NCI-H2107 (cell line): ENCODE measurements at regions not wholly inside any gene's neighbourhood (a gene's known extent, or its start where the extent isn't known, plus 50 kb on each side); places are given as distances from the start of the nearest gene placed in this dataset.
"Not testable (repeated sequence)": the region's sequence is repeated elsewhere in the genome, so short reads cannot be mapped to it uniquely, and the experiment has no call there.

ENCODE experiments used
- DNase-seq: peaks from one replicate; lab custom pipeline; 2025; lab: John Stamatoyannopoulos, UW

DNA sequence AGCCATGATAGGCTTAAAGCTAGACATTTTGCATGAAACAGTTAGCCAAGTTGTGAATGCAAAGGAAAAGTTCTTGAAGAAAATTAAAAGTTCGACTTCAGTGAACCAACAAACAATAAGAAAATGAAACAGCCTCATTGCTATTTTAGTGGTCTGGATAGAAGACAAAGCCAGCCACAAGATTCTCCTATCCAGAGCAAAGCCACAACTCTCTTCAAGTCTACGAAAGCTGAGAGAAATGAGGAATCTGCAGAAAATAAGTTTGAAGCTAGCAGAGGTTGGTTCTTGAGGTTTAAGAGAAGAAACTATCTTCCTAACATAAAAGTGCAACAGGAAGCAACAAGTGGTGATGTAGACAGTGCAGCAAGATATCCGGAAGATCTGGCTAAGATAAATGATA lies 271.4 kb upstream of the GRM3 start:
- DNase-seq = no peak

DNA sequence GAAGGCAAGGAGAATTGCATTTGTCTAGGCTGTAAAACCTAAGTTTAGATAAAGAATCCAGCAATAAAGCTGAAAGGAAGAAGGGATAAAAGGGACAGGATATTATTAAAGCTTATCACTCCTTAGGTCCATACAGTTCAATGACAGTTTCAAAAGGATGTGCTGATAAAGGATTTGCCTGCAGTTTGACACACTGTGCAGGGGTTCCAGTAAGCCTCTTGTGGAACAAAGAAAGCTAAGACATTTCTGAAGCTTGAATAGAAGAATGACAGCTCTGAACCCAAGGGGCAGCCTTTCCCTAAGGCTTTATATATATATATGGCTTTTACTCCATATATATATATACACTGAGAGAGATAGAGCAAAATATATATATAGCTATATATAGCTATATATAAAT lies 276.8 kb upstream of the GRM3 start:
- DNase-seq = no peak

DNA sequence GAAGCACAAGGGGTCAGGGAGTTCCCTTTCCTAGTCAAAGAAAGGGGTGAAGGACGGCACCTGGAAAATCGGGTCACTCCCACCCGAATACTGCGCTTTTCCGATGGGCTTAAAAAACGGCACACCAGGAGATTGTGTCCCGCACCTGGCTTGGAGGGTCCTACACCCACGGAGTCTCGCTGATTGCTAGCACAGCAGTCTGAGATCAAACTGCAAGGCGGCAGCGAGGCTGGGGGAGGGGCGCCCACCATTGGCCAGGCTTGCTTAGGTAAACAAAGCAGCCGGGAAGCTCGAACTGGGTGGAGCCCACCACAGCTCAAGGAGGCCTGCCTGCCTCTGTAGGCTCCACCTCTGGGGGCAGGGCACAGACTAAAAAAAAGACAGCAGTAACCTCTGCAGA lies 303.3 kb upstream of the GRM3 start:
- not testable (repeated sequence) for DNase-seq

DNA sequence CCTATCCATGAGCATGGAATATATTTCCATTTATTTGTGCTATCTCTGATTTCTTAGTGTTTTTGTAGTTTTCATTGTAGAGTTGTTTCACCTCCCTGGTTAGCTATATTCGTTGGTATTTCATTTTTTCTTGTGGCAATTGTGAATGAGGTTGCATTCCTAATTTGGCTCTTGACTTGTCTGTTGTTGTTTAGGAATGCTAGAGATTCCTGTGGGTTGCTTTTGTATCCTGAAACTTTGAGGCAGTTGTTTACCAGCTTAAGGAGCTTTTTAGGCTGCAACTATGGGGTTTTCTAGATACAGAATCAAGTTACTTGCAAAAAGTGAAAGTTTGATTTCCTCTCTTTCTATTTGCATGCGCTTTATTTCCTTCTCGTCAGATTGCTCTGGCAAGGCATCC lies 304.7 kb upstream of the GRM3 start:
- no peak for DNase-seq

DNA sequence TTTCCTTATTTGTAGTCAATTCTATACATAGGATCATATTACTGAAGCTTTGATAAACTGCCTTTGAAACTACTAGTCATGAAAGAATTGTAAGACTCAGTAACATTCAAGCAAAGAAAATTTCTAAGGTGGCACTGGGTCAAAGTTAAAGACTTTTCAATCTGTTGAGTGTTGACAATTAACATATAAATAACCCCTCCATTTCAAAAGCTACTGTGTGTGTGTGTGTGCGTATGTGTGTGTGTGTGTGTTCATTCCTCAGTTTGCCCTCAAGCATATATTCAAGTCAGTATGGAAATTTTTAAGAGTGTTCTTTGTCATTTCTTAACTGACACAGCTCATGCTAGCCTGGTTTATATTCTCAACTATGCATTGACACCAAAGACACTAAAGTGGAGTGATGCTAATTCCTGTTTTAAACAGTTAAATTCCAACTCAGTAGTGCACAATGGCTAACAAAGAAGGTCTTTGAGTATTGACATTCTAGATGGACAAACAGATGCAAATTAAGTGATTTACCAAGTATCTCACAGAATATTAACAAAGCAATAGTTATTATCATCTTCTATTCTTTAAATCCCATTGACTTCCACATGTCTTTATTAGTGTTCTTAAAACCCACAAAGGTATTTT lies 314.8 kb upstream of the GRM3 start:
- no peak for DNase-seq

DNA sequence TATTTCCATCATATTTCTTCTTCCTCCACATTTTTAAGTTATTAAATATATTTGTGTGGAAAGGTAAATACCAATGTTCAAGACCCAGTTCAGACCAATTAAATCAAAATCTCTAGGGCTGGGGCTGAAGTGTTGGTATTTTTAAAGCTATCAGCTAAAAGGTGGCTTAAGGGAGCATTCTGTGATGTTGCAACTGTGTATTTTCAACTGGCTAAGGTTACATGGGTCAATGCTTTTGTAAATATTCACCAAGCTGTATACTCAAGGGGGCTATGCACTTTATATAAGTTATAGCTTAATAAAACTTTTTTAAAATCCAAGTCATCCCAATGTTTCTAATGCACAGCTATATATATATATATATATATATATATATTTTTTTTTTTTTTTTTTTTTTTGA lies 316.9 kb upstream of the GRM3 start:
- DNase-seq = no peak

DNA sequence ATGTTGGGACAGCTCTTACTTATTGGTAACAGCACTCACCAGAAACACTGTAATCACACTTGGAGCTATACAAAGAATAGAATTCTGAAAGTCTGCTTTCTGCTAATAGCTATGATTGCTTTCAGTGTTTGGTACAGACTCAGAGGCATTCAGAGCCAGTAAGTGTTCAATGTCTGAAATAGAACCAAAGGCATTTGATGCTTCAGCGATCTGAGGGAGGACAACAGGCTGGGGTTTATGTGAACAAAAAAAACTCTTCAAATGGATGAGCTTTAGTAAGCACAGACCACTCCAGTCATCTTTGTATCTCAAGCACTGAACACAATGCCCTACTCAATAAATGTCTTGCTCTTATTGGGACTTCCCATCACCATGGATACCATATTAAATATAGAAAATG lies 322.8 kb upstream of the GRM3 start:
- no peak for DNase-seq

DNA sequence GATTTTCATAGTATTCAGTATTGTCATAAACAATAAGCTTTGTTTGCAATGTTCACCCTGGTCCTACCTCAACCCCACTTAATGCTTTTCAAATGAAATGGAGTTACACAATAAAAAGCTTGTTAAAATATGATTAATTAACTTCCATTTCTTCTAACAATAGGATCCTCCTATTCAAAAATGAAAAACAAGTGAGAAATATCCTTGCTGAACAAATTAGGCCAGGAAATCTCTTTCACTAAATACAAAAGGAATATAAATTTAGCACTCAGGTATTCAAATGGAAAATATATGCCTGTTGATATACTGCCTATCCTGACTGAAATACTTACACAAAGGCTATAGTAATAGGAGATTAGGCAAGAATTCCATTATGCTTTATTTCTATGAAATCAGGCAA lies 323.4 kb upstream of the GRM3 start:
- no peak for DNase-seq

DNA sequence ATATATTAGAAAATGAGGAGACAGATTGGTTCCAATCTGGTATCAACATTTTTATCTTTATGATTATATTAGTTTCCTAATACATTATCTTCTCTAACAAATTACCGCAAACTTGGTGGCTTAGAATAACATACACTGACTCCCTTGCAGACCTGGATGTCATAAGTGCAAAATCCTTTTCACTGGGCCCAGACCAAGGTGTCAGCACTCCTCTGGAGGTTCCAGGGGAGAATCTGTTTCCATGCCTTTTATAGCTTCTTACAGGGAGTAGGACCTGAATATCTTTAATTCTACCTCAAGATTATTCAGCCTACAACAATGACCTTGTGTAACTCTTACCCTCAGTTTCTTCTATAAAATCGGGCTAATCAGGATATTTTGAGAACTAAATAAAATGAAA lies 329.9 kb upstream of the GRM3 start:
- DNase-seq = no peak

DNA sequence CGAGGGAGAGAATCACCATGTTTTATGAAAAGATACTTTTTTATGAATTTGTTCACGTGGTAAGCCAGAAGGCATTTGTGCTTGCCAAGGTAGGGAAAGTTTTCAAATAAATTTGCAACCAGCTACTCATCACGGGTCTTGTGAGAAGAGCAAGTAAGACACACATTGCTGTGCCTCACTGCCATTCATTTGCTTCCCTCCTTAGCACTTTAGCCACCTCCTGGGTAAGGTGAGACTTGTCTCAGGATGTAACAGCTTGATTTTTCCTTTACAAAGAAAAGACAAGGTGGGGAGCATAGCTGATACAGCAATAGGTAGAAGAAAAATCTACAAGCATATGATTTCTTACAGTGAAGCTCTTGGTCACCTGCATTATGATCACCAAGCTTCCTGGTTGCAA lies 342.4 kb upstream of the GRM3 start:
- no peak for DNase-seq

DNA sequence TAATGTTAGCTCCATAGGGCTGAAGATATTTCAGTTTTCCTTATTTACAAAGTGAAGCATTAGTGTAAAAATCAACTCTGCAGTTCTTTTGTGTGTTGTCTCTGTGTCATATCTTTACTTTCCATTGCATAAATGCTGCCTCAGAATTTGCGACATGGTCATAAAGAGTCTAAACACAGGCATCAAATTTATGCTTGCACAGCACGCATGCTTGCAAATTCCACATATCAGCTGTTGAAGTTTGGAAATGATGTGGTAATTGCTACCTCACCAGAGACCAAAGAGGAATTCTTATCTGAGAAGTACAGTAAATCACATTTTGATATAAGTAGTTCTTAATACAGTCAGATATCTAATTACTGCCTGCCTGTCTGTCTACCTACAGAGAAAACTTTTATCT lies 348.2 kb upstream of the GRM3 start:
- DNase-seq = no peak

DNA sequence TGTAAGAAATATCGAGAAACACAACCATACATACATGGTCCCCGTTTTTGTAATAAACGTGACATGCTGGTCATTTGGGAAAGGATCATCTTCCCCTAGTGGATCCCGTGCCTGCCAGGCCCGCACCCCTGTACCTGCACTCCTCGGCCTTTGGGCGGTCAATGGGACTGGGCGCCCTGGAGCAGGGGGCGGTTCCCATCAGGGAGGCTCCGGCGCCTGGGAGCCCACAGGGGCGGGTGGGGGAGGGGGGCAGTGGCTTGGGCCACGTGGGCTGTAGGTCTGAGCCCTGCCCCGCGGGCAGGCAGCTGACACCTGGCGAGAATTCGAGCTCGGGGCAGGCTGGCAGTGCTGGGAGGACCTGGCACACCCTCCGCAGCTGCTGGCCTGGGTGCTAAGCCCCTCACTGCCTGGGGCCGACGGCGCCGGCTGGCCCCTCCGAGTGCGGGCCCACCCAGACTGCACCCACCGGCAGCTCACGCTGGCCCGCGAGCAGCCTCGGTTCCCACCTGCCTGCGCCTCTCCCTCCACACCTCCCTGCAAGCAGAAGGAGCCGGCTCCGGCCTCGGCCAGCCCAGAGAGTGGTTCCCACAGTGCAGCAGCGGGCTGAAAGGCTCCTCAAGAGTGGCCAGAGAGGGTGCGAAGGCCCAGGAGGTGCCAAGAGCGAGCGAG lies 361.6 kb upstream of the GRM3 start:
- DNase-seq = no peak

DNA sequence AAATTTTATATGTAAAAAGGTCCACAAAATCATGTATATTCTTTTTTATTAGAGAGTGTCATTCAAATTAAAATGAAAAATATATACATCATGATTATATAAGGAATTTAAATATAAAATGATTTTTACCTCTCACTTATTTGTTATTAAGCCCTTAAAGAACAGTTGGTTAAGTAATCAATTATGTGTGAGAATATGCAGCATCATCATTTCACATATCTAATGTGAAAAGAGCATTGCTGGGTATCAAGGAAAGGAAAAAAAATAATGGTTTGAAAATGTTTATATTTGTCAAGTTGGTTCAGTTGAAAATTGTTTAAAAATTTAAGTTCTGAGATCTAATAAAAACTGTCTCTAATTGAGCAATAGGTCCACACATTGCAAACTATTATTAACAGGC lies 363.6 kb upstream of the GRM3 start:
- DNase-seq = no peak

DNA sequence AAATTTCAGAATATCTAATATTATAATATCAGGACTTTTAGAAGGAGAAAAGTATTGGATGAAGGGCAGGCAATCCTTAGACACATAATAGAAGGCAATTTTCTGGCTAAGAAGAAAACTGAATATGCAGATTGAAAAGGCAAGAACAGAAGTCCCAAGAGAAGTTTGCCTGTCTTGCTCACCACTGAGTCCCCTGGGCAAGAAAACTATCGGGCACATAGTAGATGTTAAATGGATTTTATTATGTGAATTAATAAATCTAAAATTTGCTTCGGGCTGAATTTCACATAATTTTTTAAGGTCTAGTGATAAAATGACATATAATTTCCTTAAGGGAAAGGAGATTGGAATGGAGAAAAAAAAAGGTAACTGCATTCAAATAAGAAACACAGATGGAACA lies 380.9 kb upstream of the GRM3 start:
- DNase-seq = no peak

DNA sequence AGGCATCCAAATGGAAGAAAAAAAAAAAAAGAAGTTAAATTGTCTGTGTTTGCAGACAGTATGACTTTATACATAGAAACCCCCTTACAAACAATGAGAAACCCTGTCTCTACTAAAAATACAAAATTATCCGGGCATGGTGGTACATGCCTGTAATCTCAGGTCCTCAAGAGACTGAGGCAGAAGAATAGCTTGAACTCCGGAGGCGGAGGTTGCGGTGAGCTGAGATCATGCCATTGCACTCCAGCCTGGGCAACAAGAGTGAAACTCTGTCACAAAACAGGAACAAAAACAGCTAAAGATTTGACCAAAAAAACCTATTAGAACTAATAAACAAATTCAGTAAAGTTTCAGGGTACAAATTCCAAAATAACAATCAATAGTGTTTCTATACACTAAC lies 385.8 kb upstream of the GRM3 start:
- no peak for DNase-seq

DNA sequence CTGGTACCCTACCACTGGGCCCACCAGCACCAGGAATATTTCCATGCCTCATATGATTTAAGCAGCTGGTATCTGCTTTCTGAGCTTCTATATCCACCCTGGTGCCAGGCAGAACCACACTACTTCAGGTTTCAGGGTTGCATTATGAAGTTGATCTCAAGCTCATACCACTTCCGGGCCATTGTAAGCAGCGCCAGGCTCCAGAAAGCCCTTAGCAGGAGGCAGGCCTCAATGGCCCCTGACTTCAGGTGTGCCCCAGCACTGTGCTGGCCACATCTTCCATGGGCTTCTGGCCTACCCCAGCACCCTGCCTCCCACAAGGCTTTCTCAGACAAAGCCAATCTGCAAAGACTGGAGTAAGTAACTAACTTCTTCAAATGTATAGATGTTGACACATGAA lies 391.3 kb upstream of the GRM3 start:
- no peak for DNase-seq

DNA sequence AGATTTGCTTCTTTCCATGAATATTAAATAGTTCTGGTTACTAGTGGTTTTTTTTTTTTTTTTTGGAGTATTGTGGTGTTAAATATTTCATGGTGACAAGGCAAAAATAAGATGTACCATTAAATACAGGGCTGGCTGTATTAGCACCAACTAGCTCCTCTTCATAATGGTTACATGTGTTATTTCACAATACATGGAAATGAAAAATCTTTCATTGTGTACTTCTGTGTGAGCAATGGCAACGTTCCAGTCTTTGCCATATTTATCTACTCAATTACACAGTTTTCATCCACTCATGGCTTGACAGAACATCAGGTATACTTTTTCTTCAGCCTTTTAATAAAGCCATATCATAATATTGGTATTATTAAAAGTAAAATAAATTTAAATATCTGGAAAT lies 394.7 kb upstream of the GRM3 start:
- no peak for DNase-seq

DNA sequence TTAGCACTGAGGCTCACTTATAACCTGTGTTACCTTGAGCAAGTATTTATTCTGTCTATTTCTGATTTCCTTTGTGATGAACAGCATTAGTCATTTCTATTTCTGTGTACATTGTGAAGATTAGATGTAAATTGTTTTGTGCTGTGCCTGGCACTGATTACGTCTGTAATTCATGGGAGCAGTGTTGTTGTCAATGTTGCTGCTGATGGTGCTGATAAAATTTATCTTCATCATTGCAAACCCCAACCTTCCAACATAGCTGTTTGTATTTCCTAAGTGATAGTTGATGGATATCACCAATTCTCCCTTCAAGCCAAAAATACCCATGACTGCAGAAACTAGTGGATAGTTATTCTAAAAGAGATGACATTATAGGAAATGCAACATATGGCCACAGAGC lies 400.5 kb upstream of the GRM3 start:
- no peak for DNase-seq

DNA sequence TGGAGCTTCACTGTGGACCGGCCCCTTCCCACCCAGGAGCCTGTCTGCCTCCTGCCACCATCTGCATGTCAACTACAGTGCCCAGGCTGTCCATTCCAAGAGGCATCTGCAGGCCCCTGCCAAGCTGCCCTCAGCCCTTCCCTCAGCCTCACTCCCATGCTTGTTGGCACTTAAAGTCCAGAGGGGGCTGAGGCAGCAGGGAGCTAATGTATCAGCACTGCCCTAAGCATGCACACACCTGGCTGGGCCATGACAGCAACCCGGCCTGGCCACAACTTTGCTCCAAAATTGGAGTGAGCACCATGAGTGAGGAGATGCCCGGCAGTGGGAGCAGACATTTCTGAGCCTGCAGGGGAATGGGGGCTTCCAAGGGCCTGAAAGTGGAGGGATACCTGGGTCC lies 417.5 kb upstream of the GRM3 start:
- no peak for DNase-seq

DNA sequence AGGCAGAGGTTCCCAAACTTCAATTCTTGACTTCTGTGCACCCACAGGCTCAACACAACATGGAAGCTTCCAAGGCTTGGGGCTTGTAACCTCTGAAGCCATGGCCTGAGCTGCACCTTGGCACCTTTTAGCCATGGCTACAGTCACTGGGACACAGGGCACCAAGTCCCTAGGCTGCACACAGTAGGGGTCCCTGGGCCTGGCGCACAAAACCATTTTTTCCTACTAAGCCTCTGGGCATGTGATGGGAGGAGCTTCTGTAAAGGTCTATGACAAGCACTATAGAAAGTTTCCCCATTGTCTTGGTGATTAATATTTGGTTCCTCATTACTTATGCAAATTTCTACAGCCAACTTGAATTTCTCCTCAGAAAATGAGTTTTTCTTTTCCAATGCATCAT lies 420.9 kb upstream of the GRM3 start:
- no peak for DNase-seq

DNA sequence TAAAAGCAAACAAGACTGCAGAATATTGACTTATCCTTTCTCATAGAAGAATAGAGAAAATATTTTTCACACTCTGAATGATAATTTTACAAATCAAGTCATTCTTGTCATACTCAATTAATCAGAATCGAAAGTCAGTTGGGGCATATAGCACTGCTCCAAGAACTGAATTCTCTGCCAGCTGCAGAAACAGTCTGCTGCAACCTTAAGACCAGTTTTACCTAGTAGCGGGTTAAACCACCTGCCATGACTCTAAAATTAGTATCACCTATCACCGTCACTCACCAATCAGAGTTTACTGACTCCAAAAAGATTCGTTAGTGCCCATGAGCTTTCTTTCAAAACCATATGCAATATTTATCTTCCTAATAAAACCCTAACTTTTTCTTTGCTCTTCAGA lies 429.0 kb upstream of the GRM3 start:
- no peak for DNase-seq

DNA sequence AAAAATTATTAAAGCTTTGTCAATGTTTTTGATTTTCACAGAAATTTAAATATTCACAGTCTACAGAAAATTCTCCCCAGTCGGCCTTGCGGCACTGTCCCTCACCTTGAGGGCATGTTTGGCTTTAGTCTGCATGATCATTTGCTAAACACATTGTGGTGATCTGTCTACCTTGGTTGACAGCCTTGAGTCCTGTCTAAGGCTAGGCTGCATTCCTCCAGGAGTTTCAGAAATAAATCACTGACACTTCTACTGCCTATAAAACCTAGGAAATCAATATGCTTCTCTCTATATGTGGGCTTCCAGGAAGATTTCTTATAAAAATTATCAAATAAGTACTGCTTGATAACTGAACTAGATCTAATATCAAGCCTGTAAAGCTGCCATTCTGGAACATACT lies 430.7 kb upstream of the GRM3 start:
- no peak for DNase-seq

DNA sequence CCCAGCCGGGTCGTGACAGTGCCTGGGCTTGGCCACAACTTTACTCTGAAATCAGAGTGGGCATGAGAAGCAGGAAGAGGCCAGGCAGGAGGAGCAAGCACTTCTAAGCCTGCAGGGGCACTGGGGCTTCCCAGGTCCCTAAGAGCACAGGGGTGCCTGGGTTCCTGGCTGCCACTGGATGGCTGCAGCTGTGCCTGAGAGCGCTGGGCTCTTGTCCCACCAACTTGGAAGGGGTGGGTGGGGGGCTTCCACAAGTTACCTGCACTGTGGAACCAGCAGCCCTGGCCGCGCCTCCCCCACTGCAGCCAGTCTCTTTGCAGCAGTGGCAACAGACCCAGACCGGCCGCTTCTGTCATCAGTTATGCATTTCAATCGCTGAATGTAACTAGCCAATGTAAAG lies 434.7 kb upstream of the GRM3 start:
- DNase-seq = no peak

DNA sequence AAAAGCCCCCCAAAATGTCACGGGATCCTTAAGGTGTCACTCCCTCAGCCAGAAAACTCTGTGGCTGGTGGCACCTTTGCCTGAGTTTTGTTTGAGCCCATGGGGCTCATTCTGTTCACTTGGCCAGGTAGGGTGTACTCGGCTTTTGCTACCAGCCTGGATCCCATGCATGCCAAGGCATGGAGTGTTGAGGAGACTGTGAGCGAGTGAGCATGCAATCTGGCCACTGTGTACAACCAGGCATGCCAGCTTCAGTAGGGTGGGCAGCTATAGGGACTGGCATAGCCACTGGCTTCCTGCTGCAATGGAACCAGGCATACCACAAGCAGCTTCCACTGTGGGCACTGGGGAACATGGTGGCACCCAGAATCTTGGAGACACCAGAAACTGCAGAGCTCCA lies 436.0 kb upstream of the GRM3 start:
- no peak for DNase-seq
